ENCODE measurements at regions not wholly inside any gene's neighbourhood (a gene's known extent, or its start where the extent isn't known, plus 50 kb on each side); places are given as distances from the start of the nearest gene placed in this dataset.

DNA sequence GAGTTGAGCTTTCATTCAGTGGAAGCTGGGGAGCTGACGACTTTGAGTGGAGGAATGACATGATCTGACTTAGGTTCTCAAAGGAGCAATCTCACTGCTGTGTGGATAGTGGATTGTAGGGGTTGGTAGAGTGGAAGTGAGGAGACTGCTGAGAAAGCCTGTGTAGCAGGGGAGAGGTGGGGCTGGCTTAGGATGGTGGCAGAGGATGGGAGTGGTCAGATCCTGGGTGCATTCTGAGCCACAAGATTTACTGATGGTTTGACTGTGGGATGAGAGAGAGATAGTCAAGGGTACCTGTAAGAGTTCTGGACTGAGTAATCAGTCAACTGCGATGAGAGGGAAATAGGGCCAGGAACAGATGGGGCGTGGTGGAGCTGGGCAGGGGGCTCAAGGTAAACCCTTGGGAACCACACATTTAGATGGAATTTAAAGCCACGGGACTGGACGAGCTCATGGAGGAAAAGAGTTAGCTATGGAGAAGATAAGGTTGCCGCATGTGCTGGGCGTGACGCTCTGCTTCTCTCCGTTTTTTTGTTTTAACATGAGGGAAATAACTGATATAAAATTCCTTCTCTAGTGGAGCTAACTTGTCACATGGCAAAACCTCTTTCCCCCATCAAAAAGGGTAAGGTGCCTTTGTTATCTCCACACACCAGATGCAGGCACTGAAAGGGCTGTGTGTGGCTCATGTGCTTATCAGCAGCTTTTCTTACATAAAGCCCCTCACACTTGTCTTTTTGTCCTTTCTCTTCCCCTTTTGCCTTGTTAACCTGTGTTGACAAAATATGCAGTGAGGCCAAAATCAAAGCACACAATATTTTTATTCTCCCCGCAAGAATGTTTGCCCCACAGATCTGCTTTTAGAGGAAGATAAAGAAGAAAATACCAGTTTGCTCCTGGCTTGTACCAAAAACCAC, 379.8 kb downstream of the TSN start:
- DNase-seq = no peak

DNA sequence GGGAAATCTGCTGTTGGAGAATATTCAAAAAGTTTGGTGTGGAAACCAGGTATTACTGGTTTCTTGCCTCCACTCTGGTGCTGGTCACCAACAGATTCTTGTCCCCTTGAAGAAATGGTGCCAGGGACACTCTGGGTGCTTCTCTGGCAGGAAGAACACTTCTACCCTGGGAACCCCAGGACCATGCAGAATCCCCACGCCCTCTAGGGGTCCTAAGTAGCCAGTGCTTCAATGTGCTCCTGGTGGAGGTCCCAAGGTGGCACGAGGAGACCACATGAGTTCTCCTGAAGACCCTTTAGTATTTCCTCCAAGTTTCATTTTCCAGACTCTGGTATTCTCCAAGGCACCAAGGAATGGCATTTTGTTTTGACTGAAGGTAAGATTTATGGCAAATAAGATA, 380.6 kb downstream of the TSN start:
- peak; percentile 1 for DNase-seq

DNA sequence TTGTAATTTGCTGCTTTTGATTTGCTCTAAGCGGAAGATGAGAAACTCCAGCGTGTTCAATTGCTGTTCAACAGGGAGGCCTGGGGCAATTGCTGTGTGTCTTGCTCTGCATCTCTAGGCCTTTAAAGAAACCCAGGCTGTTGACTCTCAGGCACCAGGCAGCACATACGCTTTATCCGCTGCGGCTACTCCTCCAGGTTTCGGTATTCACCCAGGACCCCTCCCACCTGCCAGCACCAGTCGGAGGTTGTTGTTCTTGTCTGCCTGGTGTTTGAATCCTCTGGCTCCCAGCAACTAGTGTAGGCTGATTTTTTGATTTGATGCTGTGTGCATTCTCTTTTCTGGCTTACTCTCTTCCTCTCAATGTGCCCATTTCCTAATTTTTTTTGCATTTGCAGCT, 383.1 kb downstream of the TSN start:
- no peak for DNase-seq

DNA sequence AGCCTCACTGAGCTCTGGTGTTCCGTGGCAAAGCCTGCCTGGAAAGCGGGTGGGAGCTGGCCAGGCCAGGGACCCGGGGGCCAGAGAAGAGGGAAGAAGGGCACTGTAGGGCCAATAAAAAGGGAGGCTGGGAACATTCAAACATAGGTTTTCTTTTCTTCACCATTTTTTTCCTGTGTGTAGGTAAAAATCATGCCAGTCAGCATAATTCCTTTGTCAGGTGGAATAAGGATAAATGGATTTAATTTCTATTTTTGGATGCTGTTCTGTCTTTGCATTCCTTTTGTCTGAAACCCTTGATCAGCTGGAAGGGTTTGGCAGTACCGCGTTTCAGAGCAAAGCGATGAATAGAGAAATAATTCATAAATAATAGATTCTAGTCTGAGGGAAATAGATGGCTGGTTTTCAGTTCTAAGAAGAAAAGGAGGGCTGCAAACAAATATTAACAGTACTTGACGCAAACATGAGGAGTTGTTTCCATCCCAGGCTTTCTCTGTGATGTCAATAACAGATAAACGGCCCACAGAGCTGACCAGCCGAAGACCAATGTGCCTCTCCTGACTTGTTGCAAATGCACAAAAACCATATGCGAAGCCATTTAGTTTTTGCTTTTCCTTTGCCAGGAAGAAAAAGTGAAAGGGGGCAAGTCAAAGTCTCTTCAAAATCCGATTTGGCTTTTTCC, 384.4 kb downstream of the TSN start:
- no peak for DNase-seq

DNA sequence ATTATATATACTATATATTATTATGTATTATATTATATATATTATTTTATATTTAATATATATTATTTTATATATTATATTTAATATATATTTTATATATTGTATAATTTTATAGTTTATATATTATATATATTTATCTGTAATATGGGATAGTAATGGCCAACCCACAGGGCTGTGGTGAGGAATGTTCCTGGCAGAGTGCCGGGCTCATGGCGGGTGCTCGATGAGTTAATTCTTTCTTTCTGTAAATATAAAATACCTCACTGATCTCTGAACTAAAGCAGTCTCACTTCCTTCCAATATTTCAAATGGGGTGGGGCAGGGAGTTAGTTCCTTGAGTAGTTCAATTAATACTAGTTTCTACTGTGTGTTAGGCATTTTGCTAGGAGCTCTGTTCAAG, 389.4 kb downstream of the TSN start:
- no peak for DNase-seq

DNA sequence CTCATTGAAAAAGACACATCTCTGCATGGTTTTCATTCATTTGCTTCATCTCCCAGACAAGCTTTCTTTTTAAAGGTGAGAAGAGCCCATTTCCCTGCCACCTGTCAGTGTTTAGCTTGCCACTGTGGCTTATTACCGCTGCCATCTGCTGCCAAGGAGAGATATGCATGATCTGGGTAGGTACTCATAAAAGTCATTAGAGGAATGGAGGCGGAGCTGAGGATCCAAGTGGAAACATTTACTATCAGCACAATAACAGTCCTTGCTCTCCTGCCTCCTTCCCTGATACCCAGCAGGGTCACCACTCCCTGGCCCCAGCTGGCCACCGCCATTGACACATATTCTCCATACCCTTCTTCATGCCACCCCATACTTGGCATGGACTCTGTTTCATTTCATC, 390.4 kb downstream of the TSN start:
- no peak for DNase-seq

DNA sequence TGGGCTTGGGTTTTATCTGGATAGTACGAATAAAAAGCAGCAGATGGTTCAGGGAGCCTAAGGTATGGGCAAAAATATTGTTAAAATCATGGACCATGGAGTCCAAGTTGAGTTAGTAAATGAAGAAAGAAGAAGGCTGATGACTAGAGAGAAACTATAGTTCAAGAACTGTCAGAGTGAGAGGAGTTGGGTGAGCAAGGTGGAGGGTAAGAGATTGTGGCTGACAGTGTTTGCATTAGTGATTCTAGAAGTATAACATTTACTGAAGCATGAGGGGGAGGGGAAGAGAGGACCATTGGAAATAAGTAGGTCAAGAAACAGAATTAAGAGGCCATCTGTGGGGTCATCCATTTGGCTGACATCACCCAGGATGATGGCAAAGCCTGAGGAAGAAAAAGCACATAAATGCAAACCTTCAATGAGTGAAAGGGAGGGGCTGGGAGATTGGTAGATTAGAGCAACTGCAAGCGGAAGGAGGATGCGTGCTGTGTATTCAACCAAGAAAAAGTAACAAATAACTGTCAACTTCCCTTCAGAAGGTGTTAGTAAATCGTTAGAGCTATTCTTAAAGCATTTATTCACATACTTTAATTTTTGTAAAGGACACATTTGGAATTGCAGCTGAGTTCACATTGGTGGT, 392.8 kb downstream of the TSN start:
- DNase-seq = no peak

DNA sequence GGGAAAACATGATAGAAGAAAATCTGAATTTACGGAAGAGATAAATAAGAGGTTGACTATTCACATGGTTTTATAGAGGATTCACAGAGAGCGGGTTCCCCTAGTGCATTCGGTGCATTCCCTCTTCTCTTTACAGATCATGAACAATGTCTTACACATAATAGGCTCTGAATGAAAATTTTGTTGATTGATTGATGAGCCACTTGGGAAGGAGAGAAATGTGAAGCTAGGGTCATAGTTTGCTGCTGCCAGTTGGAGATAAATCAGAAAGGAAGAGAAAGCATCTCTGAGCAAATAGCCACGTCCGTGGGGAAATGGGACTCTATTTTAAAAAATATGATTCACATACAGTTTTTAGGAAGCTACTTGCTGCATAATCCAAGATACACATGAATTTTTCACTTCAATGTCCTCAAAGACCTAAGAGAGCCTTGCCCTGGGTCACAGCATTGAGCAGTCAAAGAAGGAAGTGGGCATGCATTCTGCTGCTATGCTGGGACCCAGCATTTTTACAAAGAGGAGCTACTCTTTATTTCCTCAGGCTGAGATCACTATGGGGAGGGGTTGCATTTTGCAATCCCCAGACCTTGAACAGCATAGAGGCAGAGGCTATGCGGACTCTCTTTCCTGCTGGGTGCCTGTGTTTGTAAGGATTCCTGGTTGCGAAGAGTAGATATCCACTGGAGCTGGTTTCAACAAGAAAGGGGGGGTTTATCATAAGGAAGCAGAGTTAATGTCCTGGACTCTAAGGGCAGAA, 395.3 kb downstream of the TSN start:
- no peak for DNase-seq

DNA sequence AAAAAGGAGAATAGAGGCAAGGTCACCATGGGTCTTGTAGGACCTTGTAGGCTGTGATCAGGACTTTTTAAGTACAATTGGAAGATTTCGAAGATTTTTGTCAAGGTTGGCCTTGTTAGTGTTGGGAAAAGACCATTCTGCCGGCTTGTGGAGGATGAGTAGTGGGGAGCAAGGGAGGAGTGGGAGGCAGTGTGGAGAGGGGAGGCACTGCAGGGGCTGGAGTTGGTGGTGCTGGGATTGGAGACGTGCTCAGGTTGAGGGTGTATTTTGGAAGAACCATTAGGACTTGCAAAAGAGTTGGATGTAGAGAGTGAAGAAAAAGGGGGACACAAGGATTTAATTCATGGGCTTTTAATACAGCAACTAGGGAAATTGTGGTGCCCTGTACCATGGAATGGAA, 397.1 kb downstream of the TSN start:
- DNase-seq = no peak

DNA sequence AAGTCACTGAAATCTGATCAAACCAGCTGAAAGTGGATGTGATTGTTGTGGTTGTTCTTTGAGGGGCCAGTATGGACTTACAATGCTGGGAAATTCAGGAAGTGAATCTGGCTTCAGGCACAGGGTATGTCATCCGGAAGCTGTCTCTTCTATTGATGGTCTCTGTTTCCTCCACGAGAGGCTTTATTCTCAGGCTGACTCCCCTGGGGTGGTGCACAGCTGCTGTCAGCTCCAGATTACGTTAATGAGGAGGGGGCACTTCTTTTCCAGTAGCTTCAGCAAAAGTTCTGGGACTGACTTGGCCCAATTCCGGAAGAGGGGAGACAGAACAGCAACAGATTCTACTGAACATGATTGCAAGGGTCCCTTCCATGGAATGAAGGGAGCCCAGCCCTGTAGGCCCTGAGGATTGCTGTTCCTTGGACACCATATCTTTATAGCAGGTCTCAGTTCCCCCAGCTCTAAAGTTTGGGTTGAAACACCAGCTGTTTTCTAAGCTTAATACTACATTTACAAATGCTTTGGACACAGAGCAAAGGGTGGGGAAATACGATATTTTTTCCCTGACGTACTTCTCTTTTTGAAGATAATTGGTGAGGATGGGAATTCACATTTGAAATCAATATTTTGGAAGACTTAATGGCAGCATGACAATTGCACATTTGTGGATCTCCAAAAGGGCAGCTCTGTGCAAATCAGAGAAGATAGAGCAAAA, 400.9 kb downstream of the TSN start:
- no peak for DNase-seq

DNA sequence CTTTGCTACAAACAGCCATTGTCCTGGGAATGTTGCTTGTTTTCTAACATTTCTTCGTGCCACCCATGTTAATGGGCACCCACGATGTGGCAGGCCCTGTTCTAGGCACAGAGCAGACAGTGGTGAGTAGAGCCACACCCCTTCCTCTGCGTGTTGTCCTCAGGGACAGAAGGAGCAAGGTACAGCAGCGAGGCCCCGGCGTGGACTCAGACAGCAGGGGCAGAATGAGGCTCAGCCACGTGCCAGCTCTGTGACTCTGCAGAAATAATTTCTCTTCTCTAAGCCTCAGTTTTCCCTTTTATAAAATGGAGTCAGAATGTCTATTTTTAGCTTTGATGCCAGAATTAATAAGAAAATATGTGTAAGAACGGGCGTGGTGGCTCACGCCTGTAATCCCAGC, 401.7 kb downstream of the TSN start:
- DNase-seq = no peak

DNA sequence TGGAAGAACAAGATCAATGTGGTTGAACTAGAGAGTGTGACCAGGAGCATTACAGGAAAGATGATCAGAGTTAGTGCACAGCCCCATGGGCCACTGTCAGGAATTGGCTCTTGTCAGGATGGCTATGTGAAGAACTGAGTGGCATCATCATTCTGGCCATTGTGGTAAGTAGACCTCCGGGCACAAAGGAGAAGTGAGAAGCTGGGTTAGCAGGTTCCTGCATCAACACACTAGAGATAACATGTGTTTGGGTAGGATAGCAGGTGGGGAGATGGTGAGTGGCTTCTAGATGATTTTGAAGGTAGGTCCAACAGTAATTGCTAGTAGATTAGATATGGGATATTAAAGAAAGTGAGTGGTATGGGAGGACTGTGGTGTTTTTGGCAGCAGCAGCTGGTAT, 408.2 kb downstream of the TSN start:
- DNase-seq = no peak

DNA sequence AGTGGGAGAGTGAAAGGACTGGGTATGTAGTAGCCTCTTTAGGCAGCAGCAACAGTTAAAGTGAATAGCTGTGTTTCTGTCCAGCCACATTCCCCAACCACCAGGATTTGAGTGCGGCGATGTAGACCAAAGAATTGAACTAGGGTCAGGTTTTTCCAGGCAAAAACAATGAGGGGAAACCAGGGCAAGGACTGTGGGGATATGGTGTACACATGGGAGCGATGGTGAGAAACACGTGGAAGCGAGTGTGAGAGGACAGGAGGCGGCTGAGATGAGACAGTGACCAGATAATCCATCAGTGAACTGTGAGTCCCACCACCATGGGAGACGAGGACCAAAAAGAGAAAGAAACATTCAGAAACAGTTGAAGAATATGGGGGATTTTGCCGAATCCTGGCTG, 409.5 kb downstream of the TSN start:
- DNase-seq = no peak

DNA sequence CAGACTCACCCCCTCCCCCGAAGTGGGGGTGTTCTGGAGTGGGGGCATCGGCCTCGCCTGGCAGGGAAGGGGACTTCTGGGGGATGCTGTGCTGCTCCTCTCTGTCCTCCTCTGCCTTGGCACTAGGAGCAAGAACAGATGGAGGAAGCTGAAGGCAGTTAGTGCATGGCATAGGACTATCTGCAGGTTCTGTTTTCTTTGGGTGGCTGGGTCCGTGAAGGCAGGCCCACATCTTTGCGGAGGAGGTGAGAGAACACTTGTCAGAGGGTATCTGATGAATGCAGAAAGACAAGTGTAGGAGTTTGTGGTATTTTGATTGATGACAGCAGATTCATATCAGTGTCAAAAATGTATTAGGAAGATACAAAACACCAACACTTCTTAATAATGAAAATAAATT, 411.4 kb downstream of the TSN start:
- no peak for DNase-seq

DNA sequence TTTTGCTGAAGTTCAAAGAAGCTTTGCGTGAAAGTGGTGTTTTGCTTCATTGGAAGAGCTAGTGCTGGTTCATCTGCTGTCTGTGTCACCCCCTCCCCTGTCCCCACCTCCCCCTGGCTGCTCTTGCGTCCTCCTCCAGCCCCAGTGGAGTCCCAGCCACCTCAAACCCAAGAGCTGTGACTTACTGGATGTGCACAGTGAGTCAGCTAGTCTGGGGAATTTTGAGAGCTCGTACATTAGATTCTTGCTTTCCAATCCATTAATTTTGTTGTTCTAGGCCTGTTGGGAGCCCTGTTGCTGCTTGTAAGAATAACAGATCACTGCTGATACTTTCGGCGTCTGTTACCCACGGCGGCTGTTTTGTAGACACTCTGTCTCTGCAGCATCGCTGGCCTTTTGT, 412.1 kb downstream of the TSN start:
- DNase-seq = no peak

DNA sequence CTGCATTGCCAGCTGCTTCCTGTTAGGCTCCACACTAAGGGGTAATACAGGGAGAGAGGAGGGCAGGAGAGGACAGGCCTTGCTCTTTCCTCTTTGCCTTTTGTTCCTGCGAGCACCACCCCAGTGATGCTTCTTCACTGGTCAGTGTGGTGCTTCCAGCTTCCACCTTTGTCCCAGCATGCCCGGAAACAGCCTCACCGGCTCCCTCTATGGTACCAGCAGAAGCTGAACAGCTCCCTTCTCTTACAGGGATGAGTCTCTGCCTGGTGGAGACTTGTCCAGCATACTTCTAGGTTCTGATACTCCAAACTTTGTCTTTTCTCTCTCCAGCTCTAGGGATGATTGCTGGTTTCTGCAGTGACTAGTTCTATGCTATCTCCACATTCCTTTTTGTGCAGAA, 413.3 kb downstream of the TSN start:
- DNase-seq = no peak

DNA sequence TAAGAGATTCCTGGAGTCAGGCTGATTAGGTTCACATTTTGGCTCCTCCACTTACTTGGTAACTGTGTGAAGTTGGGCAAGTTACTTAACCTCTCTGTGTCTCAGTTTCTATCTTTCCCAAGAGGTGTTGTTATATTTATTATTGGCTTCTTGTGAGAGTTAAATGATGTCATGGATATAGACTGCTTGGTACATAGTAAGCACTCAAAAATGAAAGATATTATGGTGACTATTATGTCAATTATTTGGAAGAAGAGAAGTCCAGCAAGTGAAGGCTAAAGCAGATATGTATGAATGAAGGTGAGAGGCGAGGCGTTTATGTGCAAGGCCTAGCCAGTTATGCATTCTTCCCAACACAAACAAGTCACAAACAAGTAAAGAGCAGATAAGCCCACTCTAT, 417.4 kb downstream of the TSN start:
- no peak for DNase-seq

DNA sequence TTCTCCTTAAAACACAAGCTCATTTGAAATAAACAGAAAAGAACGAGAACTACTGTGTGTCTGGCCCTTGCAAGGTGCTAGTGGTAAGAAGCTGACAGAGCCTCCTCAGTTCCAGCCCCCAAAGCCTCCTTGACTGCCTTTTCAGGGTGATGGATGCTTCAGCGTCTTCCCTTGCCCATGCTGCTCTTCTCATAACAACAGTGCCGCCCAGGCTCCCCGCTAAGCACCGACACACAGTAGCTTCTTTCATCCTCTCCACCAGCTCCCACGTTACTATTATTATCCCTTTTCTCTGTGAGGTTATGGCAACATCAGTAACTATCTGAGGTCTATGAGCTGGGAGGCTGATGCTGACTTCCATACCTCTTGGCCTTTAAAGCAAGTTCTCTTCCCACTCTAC, 418.6 kb downstream of the TSN start:
- DNase-seq = no peak

DNA sequence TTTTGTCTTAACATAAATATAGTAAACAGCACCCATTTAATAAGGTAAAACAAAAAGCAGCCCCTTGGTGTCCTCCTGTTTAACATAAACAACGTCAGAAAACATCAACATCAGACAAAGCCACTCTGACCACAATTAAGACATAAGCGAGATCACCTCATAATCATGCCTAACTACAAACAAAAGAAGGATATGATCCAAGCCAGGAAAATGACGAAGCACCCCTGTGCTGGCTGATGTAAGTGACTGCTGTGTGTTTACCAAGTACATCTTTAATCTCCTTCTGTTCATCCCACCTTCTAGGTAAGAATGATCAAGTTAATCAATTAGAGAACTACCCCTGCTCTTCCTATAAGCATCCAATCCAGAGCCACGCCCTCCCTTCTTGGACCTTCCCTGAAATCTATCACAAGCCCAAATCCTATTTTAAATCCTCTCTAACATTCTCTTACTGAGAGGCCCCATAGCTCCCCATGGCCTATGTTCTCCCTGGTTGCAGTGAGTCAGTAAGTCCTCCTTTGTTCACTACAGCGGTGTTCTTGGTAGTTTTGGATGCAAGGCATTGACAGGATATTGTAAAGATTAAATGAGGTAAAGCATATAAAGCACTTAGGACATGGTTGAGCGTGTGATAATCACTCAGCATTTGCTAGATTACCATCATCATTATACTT, 424.2 kb downstream of the TSN start:
- no peak for DNase-seq

DNA sequence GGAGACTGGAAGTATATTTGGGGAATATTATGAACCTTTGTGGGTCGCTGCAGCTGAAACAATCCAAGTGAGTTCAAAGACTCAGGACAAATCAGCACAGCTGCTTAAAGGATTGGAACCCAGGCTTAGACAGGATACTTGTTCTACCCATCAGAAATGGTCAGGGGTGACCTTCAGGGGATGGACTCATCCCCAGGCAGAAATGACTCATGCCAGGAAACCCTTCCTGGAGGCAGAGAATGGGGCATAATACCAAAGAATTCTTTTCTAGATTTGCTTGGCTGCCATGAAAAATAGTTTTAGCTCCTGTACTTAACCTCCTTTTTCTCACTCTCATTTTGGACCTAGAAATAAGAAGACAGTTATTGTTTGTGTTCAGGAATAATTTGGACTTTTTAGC, 425.5 kb downstream of the TSN start:
- DNase-seq = no peak

DNA sequence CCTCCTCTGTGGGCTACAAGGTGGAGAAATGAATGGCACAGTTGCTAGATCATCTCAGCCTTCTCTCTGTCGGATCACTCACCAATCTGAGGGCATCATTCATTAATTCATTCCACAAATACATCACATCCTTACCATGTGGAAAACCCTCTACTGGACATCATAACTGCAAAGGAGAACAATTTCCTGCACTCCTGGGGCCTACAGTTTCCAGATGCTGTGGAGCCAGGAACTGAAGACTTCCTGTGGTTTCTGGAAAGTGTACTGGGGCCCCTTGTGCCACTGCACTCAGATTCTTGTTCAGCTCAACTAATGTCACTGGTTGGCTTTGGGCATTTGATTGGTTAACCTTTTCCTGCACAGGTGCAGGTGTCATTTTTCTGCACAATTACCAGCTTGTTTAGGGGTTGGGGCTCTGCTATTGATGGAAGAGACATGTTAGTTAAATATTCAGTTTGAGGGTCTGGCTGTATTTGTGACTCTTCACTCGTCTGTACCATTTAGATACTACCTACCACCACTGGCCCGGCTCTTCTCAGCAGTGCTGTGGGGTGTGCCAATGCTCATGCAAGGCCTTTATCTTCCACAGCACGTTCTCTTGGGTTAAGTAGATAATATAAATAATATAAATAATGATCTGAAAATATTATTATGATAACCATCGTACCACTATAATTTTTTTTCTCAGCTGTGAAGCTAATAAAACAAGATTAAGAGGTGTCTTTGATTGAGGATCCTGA, 427.3 kb downstream of the TSN start:
- no peak for DNase-seq

Data from CD4-positive, alpha-beta T cell treated with Interleukin-12 subunit alpha and Interleukin-12 subunit beta, for 1 hour (primary cell).